ENCODE measurements at regions not wholly inside any gene's neighbourhood (a gene's known extent, or its start where the extent isn't known, plus 50 kb on each side); places are given as distances from the start of the nearest gene placed in this dataset.

DNA sequence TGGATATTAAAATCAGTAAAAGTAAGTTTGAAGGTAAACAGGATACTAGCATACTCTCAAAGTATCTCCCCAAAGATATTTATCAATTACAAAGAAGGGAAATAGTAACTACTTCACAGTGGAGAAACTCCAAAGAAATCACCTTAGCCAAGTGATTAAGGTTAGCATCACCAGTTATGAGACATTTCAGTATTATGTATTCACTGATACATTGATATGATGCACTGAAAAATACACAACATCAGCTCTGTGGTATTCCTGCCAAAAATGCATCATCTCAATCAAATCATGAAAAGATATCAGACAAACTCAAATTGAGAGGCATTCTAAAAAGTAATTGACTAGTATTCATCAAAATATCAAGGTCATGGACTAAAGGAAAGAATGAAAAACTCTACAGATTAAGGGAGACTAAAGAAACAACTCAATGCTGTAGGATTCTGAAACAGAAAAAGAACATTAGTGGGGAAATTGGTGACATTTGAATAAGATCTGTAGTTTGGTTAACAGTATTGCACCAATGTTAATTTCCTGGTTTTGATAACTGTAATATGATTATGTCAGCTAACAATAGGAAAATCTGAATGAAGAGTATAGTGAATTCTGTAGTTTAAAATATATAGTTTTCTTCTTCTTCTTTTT lies 215.4 kb downstream of the UACA start:
- DNase-seq, result no peak

DNA sequence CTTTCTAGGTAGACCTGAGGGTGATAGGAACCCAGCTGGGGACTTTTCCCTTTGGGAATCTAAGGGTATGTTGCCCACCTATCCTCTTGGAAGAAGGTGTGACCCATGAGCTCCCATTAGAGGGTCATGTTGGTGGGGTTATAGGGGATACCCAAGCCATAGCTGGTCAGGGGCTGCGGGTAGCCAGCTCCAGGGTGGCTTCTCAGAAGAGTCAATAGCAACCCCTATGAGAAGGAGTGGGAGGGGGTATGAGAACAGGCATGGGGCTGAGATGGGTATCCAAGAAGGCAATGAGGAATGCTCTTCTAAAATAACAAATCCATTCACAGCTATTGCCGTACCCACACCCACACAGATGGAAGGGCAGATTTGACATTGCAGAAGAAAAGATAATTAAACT lies 217.8 kb downstream of the UACA start:
- DNase-seq, result no peak

DNA sequence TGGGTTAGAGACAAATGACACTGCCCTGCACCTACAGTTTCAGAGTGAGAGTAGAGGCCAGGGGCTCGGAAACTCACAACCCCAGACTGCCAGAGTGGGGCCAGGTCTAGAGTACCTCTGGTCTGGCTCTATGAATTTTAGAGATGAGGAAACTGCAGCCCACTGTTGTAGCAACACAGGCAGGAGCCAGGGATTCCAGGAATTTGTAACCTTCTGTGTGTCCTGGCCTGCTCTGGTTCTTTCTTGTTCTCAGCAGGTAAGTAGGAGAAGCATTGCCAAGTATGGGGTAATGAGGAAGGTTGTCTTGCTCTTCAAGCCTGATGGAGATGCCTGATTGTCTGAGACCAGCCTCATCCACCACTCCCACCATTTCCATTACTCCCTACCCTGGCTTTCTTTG lies 221.8 kb downstream of the UACA start:
- DNase-seq, result no peak

DNA sequence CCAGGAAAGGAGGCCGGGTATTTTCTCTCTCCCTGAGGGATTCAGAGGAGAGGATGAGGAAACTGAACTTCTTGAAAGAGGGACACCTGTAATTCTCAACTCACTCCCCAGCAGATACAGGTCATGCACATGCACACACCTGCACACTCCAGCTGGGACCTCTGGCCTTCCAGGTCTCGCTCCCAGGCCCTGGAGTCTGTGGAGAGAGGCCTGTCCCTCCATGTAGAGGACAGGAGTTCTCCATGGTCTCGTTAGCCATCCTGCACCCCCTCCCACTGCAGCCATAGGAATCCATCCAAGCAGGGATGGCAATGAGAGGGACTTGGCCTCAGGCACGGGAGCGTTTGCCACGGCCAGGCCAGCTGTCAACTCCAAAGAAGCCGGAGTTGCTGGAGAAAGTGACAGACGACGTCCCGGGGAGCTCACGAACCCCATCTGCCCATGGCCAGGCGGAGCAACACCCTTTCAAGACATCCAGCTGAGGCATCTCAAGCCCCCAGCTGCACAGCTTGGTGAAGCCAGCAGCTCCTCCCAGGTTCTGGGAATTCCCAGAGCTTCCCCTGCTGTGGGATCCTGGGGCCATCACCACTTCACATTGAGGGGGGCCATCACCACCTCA lies 223.3 kb downstream of the UACA start:
- no peak for DNase-seq

DNA sequence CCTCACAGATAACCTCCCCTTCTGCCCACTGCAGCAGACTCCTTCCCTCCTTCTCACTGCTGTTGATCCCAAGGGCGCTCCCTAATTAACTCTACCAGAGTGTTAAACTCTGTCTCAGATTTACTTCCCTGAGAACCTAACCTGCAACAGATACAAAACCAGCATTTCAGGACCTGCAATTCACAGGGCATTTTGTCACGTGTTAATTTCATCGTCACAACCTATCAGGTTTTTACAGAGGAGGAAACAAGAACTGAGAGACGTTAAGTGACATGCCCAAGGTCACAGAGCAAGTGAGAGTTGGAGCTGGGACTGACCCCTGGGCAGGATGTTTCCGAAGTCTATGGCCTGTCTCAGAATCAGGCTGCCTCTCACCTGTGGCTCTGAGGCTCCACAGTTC lies 223.9 kb downstream of the UACA start:
- no peak for DNase-seq

DNA sequence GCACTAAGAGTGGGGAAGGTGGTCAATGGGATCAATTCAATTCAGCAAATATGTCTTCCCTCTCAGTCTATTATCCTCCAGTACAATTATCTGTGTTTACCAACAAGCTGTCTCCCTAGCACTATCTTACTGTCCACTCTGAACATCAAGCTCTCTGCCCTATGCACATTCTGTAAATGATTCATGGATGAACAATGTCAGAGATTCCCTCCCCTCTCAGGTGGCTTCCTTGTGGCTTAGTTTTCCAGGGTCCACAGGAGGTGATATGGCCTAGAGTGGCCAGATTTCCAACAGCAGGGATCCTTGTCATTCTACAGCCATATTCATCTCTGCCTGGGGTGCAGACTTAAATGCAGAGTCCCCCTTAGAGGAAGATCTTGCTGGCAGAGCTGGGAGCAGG lies 225.1 kb downstream of the UACA start:
- no peak for DNase-seq

DNA sequence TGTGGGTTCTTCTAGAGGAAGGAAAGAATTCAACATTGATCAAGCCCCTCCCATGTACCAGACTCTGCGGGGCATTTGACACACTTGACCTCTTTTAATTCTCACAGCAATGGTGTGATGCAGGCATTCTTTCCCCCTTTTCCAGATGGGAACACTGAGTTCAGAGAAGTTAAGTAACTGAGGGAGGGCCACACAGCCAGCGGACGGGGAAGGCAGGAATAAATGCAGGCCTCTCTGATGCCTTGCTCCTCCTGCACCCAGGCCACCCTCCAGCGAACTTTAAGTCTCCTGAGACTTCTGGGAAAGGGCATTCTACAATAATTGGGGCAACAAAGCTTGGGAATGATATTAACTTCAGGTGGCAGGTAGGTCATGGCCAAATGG lies 227.4 kb downstream of the UACA start:
- DNase-seq, result no peak

DNA sequence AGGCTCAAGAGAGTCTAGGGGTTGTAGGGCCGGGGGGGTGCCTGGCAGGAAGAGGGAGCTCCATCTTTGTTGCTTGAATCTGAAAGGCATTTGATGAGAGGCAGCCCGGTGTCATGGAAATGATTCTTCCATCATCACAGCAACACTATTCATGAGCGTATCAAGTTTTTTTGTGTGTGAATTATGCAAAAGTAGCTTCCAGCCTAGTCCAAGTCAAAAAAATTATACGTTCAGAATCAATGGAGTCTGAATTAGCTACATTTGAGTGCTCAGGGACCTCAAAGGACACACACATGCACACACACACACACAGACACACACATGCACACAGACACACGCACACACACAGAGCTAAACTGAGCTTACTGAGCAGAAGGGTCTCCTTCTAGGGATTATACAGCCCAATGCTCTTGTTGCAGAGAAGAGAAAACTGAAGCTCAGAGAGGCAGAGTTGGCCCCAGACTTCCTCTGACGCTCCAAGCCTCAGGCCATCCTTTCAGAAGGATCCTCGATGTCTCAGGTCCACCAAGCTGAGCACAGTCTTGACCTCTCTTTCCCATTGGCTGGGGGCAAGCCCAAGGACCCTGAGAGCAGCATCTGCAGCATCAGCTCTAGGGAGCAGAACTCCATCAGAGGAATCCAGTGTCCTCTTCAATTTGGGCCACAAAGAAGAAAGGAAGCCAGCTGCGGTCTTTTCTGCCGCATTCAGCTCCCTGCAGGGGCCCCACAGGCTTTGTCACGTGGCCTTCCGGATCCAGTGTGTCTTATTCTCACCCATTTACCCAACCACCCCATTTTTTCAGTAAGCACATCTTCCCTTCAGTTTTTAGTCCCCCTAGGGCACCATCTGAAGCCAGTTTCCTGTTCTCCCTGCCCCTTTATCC lies 228.0 kb downstream of the UACA start:
- DNase-seq, result no peak

DNA sequence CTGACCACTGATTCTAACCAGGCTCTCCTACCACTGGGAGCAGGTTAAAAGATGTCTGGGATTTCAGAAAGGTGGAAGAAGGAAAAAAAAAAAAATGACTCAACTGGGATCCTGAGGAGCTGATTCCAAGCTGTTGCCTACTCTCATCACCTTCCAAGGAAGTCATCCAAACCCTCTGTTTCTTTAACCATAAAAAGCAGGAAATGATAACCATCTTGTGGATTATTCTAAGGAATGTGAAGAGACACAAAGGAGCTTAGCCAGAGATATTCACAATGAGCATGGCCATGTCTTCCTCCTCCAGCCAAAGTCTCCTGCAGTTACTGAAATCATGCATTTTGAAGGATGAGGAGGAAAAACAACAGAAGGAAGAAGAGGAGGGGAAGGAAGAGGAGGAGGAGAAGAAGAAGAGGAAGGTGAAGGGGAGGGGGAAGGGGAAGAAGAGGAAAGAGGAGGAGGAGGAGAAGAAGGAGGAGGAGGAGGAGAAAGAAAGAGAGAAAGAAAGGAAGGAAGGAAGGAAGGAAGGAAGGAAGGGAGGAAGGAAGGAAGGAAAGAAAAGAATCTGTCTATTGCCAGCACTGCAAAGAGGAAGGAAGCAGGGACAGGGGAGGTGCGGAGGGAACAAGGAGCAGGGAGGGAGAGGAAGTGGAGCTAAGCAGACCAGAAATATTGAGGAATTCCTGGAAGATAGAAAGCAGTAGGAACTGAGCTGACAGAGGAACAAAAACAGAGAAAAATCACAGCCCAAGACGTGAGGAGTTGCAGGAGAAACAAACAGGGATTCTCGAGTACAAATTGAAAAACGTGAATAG lies 229.2 kb downstream of the UACA start:
- DNase-seq, result no peak

DNA sequence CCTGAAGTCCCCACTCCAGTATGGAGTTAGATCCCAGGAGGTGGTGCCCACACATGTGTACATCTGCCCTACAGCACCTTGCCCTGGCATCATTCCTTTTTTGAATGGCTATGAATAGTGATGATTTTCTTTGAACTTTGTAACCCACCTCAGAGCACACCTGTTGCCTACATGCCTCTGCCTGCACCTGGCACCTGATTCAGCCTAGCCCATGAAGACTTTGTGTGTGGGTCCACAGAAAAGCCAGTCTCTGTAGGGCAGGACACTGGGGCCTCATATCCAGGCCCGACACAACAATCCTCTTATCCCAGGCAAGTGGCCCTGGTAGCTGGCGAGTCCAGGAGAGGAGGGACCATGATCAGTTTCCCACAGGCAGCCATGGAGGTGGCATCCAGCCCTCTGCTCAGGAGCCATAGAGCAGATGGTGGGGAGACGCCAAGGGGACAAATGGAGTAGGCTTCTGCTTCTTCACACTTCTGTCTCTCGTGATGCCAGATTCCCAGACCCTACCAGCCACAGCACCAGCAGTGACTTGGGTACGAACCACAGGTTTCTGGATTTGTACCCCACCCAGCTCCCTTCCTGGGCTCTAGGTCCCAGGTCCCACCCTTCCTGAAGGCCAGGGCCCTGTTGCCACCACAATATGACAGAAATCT lies 230.7 kb downstream of the UACA start:
- DNase-seq, result no peak

DNA sequence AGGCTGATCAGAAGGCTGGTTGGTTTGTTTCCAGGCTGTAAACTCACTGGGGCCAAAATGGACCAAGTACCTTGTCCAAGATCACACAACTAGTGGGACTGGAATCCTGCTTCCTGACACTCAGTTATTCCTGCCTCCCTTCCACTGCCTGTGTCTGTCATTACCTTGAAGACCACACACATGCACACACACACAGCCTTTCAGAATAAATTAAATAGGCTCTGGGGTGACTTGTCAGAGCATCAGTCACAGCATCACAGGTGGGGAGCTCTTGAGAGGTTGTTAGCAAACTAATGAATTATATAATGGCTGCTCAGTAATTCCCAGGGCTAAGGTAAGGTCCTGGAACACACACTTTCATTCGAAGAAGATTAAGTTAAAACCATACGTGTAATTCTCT lies 231.8 kb downstream of the UACA start:
- no peak for DNase-seq

DNA sequence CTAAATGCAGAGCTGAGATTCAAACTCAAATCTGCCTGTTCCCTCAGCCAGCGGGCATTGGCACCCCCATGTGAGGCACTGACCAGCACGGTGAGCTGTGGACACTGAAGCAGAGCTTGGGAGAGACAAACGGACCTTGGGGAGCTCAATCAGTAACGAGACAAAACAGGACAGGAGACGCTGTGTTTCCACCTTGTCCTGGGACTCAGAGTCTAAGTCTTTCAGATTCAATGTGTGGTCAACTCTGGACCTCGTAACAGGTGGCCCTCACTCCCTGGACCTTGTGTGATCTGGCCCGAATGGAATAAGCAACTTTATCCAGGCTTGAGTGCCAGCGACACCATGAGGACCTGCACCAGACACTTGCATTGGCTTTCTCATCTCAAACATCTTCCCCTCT lies 232.5 kb downstream of the UACA start:
- DNase-seq, result no peak

DNA sequence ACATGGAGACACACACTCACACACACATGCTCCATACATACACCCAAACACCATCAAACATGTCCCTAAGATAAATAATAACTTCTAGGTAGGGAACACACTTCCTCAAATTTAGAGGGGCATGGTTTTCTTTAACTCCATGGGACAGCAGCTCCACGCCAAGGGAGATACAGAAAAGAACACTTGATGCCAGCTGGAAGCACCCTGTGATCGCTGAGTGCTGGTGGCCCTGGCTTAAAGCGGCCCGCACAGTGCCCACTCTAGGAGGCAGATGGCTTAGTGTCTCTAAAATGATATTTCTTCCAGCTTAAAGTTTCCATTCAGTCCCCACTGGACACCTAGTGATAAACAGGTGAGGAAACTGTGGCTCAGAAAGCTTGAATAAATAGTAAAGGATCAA lies 232.9 kb downstream of the UACA start:
- DNase-seq, result no peak

DNA sequence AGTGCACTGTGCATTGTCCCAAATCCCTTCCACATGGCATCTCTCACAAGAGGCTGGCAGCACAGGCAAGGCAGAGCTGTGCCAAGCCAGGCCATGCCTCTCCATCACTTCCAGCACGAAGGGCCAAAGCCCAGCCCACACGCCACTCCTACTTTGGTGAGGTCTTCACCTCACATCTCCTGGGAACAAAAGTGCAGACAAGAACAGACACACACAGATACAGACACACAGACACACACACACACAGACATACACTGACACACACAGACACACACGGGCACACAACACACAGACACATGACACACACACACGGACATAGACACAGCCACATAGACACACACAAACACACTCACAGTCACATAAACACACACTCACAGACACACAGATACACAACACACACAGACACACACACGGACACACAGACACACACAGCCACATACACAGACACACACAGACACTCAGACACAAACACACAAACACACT lies 233.3 kb downstream of the UACA start:
- DNase-seq, result no peak

DNA sequence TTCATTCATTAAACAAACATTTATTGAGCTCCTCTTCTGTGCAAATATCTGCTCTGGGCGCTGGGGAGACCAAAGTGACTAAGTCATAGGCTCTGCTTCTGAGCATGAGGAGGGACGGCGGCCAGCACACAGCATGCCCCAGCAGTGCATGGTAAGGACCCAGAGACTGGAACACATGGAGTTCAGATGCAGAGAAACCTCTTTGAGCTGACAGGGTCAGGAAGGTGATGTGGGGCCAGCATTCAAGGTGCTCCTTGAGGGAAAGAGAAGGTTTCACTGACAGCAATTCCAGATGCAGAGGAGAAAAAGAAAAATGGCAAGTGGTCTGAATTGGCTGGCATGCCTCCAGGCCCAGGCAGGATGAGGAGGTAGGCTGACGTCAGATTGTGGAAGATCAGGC lies 234.5 kb downstream of the UACA start:
- no peak for DNase-seq

DNA sequence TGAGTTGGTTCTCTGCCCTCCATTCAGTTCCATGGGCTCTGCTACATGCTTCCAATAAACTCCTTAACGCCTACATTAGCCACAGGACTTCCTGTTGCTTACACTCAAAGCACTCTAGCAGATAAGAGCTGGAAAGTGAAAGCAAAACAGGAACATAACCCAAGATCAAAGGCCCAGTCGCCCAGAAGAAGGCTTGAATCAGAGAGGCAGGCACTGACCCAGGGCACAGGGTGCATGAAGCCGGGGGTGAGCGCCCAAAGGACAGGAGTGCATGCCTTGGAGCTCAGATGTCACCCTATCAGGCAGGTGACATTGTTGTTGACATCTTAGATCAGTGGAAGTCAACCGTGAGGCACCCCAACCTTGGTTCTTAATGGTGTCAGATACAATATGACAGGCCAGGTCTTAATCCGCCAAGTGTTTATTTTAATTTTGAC lies 235.1 kb downstream of the UACA start:
- DNase-seq, result no peak

DNA sequence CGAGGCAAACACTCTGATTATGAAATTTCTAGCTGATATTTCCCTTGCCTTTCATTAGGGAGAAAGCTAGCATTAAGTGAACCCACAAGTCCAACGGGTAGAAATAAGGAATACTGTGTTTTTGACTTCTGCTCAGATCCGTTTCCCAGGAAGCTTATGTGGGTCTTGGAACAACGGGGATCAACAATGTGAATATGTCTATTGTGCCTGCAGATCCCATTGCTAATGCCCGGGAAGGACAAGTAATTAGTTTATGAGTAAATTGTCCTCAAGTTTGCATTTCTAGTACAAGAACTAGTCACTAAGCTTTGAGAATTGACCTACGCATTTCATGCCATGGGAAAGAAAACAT lies 236.4 kb downstream of the UACA start:
- no peak for DNase-seq

DNA sequence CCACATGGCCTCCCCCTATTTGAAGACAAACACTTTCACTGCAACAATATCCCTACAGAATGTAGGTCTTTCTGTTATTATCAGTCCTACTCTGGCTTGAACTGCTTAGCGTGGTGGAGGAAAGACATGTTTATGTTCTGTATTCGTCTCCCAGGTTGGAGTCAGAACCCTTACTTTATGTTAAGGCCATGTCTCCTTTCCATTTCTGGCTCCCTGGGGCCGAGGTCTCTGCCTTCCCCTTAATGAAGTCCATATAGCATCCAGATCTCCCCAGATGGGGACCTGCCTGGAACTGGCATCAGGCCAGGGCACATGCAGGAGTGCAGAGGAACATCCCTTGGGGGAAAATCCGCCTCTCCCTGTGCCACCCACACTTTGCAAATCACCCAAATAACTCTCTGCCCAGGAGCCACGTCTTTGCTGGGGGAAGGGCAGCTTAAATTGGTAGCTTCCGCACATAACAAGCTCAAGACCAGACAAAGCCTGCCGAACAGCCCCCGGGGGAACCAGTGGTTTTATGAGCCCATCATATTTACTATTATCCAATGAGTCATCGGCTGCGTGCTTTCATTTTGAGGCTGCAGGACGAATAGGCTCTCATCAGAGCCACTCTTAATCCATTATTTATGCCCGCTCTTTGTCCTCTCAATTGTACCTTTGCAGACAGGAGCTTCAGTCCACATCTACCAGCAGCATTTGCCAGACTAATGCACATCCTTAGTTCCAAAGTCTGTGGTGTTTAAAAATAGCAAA lies 237.0 kb downstream of the UACA start:
- DNase-seq, result peak; percentile 32

DNA sequence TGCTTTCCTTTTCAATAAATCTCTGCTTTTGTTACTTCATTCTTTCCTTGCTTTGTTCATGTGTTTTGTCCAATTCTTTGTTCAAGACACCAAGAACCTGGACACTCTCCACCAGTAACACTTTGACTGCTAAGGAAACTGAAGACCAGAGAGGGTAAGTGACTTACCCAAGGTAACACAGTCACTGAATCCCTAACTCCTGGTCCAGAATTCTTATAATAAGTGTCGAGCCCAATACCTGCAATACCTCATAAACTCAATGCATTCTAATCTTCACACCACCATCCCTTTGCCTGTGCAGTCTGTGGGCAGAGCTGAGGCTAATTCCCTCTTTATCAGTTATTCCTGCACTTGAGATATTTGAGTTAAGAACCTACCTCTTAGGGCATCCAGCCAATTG lies 237.8 kb downstream of the UACA start:
- no peak for DNase-seq

DNA sequence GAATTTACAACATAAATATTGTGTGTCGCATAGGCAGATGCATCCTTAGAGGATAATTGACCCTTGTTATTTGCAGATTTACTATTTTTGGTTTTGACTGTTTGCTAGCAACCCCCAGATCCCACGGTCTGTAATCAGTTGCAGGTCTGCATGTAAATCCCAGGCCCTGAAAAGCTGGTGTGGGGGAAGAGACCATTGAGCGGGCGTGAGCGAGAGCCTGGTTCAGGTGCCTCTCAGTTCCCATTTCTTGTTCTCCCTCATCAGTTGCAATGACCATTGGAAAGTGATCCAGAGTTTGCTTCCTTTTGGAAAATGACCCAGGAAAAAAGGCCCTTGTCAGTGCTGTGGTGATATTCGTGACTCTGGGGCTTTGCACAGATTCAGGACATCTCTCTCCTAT lies 238.9 kb downstream of the UACA start:
- no peak for DNase-seq

DNA sequence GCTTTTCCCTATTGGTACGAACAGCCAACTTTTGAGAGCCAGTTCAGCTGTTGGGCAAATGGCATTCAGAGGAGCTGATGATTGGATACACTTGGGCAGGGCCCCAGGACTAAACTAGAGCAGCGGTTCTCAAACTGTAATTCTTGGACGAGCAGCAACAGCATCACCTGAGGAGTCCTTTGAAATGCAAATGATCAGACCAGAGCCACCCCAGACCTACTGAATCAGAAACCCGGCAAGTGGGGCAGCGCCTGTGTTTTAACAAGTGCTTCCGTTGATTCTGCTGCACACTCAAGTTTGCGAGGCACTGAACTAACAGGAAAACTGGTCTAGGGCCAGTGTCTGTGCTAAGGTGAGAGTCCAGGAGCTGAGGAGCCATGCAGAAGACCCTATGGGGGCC lies 239.7 kb downstream of the UACA start:
- DNase-seq, result no peak

DNA sequence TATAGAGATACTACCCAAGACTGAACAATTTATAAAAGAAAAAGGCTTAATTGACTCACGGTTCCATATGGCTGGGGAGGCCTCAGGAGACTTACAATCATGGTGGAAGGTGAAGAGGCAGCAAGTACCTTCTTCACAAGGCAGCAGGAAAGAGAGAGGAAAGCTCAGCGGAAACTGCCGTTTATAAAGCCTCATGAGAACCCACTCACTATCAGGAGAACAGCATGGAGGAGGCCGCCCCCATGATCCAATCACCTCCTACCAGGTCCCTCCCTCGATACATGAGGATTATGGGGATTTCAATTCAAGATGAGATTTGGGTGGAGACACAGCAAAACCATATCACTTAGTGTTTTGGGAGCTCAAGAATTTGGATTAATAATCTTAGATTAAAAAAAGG lies 240.2 kb downstream of the UACA start:
- DNase-seq, result no peak

Data from HCEC 1CT (cell line).